Prostate gland (tissue), 2 donors: ENCODE measurements at regions not wholly inside any gene's neighbourhood (a gene's known extent, or its start where the extent isn't known, plus 50 kb on each side); places are given as distances from the start of the nearest gene placed in this dataset.

Source experiments
- POLR2A ChIP-seq: fragments of 450-650 bp; IDR thresholded peaks from one replicate; pipeline ENCODE4 v1.6.1; 2016; ENCODE audit warnings: antibody characterized with exemption, mild to moderate bottlenecking
- POLR2AphosphoS5 ChIP-seq: sonication (generic); formaldehyde crosslinking; IDR thresholded peaks from one replicate; pipeline ENCODE4 v1.6.1; 2017; ENCODE audit warnings: antibody characterized with exemption
- TF ChIP-seq, protein P1 (sequence below), 4 experiments: fragments of 200-600 bp in 2 of 4; fragments of 450-650 bp in 2 of 4; sonication (generic) in 2 of 4; IDR thresholded peaks; 1 replicate in 3 of 4; 2 replicates in 1 of 4; pipeline ENCODE4 v1.5.1; 2016 to 2019; ENCODE audit warnings: antibody characterized with exemption in 4 of 4, mild to moderate bottlenecking in 2 of 4, moderate library complexity in 2 of 4

DNA sequence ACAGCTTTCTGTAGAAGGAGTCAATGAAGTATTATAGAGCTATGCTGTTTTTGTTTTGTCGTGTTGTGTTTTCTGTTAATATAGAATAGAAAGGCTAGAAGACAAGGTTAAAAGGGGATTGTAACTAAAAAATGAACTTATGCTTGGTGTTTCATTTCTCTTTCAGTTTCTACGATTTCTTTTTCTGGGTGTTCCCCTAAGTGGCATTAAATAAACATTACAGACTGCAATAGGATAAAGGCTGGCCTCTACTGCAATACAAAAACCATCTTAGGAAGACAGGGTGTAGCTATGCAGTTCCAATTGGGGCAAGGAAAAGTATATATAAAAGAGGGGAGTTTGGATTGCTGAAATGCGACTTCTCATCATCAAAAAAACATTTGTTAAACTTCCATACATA lies 1609.7 kb upstream of the ACVR2A start:
- TF ChIP-seq, protein P1, sequence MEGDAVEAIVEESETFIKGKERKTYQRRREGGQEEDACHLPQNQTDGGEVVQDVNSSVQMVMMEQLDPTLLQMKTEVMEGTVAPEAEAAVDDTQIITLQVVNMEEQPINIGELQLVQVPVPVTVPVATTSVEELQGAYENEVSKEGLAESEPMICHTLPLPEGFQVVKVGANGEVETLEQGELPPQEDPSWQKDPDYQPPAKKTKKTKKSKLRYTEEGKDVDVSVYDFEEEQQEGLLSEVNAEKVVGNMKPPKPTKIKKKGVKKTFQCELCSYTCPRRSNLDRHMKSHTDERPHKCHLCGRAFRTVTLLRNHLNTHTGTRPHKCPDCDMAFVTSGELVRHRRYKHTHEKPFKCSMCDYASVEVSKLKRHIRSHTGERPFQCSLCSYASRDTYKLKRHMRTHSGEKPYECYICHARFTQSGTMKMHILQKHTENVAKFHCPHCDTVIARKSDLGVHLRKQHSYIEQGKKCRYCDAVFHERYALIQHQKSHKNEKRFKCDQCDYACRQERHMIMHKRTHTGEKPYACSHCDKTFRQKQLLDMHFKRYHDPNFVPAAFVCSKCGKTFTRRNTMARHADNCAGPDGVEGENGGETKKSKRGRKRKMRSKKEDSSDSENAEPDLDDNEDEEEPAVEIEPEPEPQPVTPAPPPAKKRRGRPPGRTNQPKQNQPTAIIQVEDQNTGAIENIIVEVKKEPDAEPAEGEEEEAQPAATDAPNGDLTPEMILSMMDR (IDR thresholded peaks at IDR 0.05) = no peak
- TF ChIP-seq POLR2A (no peak), POLR2AphosphoS5 (no peak)
